Effector CD8-positive, alpha-beta T cell (primary cell): ENCODE measurements at regions not wholly inside any gene's neighbourhood (a gene's known extent, or its start where the extent isn't known, plus 50 kb on each side); places are given as distances from the start of the nearest gene placed in this dataset.

Experiments
- DNase-seq: peaks from one replicate; lab custom pipeline; 2025; lab: John Stamatoyannopoulos, UW

DNA sequence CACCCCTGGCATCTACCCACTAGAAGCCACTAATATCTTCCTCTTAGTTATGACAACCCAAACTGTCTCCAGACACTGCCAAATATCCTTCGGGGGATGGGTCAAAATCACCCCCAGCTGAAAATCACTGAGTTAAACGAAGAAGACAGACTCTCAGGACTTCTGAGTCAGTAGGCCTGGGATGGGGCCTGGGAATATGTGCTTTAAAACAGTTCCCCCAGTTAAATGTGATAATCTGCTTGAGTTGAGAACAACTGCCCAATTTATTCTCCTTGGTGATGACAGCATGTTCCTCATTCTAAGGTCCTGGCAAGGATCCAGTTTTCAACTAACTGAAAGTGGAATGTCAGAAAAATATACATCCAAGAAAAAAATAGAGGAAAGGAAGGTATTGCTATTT lies 52.4 kb downstream of the CBLL2 start:
- DNase-seq: no peak

DNA sequence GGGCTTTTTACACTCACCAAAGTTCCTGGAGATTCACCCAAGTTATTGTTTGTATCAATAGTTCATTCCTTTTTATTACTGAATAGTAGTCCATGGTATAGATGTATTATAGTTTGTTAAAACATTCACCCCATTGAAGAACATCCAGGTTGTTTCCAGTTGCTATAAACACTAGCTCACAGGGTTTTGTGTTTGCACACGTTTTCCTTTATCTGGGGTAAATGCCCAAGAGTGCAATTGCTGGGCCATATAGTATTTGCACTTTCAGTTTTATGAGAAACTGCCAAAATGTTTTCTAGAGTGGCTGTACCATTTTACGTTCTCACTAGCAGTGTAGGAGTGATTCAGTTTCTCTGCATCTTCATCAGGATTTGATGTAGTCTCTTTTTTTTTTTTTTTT lies 57.1 kb downstream of the CBLL2 start:
- no peak for DNase-seq

- no peak for DNase-seq
Measured at GRCh38 chrX:22338740-22339139, 66.0 kb downstream of the CBLL2 start.

GRCh38 chrX:22339459-22339858 lies 66.7 kb downstream of the CBLL2 start:
- no peak for DNase-seq

DNA sequence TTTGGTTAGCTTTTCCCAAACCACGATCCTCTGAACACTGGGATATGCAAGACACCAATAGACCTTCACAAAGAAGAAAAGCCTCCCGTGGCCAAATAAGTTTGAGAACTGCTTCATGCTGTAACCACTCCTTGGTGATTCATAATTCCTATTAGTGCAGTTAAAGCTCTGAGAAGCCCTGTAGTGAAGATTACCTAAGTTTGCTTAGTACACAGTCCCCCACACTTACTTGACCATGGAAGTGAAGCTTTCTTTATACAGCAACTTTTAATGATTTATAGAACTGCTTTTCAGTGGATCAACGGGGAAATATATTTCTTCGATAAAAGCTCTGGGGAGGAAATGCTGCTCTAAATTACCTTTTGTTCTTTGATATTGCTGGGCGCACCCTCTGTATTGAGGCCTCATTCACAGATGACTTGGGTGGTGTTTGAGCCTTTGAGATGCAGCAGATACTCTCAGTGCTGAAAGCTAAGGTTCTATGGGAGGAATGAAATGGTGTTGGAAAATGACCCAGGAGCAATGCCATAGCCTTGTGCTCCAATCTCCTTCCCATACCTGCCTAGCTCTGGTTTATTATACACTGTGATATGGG lies 67.4 kb downstream of the CBLL2 start:
- no peak for DNase-seq

- DNase-seq: no peak
Measured at GRCh38 chrX:22343192-22343591, 70.5 kb downstream of the CBLL2 start.

DNA sequence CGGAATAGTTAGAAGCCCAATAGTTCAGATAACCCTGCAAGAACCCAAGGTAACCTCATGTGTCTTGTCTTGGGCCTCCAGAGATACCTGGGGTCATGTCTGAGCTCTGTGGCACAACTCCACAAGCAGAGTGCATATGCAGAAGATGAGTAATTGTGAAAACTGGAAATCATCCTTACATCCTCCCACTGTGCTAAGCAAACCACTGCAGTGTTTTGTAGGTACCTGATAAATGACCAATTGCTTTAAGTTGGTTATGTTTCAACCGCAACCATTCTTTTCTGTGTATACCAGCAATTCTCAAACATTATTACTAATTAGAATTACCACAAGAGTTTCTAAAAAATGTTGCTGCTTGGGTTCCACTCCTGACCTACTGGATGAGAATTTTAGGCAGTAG lies 73.2 kb downstream of the CBLL2 start:
- no peak for DNase-seq

- no peak for DNase-seq
Measured at GRCh38 chrX:22347491-22347890, 74.8 kb downstream of the CBLL2 start.

DNA sequence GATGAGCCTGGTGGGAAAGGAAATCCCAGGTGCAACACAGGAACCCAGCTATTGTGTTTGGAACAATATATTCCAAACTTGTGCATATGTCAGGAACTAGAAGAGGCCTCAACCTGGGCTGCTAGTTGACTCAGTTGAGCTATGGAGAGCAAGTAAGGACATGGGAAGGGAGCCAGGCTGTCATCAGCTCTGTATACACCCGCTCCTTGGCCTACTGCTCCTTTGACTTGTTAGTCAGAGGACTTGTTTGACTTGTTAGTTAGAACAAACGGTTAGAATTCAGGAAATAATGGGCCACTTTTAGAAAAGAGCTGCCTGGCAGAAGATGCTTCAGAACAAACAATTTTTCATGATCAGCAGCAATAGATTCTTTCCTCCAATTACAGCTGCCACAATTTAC lies 76.4 kb downstream of the CBLL2 start:
- DNase-seq: no peak

GRCh38 chrX:22351076-22351475 lies 78.4 kb downstream of the CBLL2 start:
- DNase-seq: no peak

DNA sequence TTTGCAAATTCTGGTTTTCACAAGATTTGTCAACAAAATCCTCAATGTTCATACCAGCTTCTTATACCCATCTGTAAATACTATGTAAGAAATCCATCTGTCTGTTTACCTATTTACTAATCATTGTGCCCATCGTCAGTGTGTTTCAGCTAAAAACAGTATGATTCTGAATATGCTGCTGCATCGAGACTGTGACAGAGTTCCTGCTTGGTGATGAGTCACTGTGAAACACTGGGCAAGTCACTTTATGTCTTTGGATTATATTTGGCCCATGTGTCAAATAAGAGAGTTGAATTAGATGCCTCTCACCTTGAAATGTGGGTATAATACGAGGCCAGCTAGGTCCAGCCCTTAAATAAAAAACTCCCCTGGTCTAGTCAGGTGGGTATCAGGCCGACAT lies 79.3 kb downstream of the CBLL2 start:
- no peak for DNase-seq

- DNase-seq: no peak
Measured at GRCh38 chrX:22357621-22358020, 84.9 kb downstream of the CBLL2 start.

GRCh38 chrX:22360129-22360528 lies 87.4 kb downstream of the CBLL2 start:
- DNase-seq: no peak

DNA sequence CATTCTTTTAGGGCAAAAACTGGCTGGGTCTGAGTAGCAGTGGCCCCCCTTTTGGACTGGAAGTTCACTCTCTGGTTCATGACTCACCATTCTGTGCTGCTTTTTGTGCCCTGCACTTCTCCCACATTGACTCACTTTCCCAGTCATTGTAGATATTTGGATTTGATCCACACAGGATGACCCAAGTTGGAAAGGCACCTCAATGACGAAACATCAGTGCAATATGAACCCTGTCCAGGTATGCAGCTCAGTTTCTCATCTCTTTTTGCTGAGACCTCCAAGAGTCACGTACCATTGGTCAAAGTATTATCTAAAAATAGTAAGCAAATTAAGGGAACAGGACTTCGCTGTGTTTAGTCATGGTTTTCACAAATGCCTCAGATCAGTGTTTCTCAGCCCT lies 92.7 kb downstream of the CBLL2 start:
- no peak for DNase-seq

DNA sequence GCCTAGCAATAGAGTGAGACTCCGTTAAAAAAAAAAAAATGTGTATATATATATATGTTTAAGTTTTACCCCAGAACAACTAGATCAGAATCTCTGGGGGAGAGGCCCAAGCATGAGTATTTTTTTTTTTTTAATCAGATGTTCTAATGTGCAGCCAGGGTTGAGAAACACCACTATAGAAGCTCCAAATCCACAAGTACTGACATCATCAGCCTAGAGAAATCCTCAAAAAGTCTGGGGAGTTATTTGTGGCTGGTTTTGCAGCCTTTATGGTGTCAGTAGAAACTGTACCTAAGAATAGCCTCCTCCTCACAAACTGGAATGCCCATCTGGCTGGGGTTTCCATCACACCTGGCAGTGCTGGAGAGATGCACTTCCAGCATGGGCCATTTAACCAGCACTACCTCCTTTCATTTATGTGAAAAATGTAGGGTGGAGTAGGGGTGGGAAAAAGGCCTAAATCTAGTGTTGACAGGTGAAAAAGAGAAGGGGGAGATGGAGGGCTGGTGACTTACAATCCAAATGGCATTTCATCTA lies 93.5 kb downstream of the CBLL2 start:
- DNase-seq: no peak

GRCh38 chrX:22366906-22367305 lies 94.2 kb downstream of the CBLL2 start:
- DNase-seq: no peak

GRCh38 chrX:22373094-22373493 lies 100.4 kb downstream of the CBLL2 start:
- DNase-seq: no peak

DNA sequence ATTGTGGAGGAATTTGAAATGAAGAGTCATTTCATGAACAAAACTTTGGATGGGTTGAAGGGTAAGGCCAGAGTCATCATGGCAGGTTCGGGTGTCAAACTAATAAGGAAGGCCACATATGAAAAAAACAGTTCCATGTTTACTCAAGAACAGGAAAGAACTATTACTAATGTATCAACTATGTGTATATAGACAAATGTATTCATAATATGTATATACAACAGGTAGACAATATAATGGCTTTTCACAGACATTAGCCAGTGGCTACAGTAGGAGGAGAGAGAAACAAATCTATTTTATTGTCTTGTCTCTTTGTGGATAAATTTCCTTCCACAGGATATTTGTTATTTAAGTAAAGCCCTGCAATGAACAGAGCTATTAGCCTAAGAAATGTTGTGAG lies 101.1 kb downstream of the CBLL2 start:
- no peak for DNase-seq

DNA sequence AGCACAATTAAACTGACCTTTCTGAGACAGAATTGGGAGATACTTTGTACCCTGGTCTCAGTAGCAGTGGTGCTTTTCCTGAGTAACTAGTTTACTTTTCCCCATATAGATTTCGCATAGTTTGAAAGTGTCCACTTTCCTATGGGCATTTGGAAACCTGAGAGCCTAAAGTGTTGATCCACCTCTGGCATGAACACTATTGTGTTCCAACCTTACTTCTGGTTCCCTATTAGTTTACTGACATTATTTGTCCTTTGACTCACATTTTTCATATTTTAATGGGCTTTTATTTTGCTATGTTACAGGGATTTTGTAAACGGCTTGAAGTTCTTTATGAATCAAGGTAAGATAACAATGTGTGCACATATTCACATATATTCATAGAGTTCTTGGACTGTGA lies 103.7 kb downstream of the CBLL2 start:
- no peak for DNase-seq

DNA sequence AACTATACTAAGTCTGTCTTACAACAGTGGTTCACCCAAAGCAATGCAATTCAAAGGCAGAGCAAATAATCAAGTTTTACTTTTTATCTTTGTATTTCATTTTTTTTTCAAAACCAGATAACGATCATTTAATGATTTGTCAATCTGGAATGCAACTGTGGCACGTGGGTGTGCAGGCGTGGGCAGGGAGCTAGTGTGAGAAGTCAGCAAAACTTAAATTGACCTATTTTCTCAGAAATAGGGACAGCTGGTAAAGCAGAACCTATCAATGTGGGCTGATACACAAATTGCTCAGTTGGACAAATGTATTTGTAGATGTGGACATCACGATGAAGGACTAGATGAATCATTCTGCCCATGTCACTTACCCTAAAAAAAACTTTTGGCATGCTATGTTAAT lies 105.6 kb downstream of the CBLL2 start:
- DNase-seq: no peak

- DNase-seq: no peak
Measured at GRCh38 chrX:22383988-22384387, 111.3 kb downstream of the CBLL2 start.

- no peak for DNase-seq
Measured at GRCh38 chrX:22389556-22390179, 117.0 kb downstream of the CBLL2 start.

DNA sequence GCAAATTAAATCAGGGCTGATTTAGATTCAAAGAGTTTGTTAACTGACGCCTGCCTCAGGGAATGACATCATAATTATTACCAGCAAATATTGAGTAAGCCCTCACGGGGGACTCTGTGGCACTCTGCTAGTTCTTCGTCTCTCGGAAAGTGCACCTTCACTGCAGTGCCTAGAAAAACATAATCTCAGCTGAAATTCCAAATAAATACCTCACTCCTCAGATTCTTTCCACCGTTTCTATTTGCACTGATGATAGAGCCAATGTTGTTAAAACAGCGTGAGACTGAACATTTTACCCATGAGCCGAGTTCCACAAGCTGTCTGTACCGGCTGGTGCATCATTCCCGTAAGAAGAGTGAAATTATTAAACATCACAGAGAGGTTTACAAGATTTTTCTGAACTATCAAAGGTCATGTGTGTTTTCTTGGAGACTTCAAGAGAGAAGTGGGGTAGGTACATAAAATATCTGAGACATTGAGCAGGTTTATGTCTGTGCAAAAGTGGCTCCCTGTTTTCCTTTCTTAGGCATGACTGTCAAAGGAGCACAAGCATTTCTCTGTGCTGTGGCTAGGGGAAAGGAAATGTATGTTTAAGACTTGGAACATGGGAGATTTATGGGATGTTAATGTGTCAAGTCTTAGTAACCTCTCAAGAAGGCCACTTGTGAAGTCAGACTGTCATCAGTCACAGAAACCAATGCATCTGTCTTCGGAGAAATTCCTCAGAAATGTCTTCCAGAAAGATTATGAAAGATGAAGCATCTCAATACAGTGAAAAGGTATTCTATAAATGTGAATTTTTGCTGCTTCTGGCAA lies 119.6 kb downstream of the CBLL2 start:
- no peak for DNase-seq
